ENCODE measurements at regions not wholly inside any gene's neighbourhood (a gene's known extent, or its start where the extent isn't known, plus 50 kb on each side); places are given as distances from the start of the nearest gene placed in this dataset.

DNA sequence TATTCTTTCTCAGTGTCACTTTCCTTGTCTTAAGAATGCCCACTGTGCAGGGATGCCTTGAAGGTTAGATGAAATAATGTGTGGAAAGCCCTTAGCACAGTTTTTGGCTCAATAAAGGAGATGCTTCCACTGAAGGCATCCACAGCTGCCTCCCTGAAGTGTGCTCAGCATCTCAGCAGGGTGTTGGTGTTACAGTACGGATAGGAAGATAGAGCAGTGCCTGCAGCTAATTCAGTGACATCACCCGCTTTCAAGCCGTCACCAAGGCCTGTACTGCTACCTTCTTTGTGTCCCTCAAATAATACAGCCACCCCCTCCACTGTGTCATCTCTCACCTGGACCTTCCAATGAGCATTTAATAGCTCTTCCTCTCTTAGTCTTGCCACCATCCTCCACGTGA lies 59.0 kb downstream of the NDUFS5 start:
- DNase-seq (ENCODE audit: low spot score): no peak

DNA sequence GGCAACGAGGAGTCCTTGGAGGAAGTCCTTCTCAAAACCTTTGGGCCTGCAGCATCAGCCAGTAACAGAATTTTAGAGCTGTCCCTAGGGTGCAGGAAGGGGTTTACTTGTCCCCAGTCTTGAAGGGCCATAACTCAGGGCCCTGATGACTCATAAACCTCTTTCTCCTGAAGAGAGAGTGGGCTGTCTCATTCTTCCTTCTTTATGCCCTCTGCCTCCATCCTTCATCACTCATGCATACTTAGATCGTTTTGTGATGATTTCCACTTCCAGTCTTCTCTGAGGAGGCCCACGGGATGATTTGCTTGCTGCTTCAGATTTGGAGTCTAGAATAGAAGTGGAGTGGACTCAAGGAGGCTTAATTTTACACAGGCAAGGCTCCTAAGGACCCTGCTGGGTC lies 60.2 kb downstream of the NDUFS5 start:
- no peak for DNase-seq (ENCODE audit: low spot score)

DNA sequence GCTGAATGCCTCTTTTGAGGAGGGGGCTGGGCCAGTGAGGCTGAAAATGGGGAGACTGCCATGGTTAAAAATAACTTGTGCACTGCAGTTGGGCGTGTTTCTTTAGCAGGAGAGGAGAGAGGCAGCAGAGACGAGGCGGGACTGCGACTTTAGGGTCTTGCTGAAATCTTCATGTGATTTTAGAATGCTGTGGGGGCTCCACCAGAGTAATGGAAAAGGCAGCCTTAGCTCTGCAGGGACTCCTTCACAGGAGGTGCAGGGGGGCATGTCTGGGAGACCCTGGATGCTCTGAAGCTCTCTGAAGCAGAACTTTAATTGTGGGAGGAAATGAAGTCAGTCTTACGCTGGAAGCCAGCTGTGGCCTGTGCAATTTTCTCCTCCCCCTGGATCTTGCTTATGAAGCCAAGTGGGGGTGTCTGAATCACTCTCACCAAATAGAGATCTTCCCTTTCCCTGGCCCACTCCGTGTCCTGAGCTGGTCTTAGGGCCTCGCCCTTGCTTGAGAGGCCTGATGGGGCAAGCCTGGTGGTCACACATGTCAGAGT lies 60.8 kb downstream of the NDUFS5 start:
- DNase-seq (ENCODE audit: low spot score): no peak

DNA sequence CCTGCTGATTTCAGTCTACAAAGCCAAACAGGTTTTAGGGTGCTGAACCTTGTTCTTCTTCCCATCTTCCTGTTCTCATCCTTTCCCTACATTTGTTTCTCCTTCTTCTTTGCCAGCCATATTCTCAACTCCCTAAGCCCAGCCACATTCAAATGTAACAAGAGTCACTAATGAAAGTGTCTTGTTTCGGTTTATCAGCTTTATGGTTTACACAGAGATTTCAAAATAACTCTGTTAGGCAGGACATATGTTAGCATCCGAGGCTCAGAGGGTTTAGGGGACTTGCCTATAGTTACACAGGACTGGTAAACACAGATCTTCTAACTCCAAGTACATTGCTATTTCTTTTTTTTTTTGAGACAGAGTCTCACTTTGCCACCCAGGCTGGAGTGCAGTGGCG lies 61.3 kb downstream of the NDUFS5 start:
- no peak for DNase-seq (ENCODE audit: low spot score)

DNA sequence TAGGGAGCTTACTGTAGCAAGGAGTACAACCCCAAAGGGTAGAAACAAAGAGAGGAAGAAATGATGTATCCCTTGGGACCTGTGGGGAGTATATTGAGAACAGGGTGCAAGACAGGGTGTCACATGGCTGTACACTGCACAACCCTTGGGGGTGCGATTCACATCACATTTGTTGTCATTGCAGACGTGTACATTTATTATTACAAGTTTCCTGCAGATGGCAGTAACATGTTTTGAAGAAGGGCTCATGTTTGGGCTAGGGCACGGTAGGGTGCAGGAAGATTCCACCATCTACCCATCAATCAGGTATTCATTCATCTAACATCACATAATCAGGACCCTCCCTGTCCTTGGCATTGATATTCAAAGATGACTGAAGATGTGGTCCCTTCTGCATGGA lies 62.5 kb downstream of the NDUFS5 start:
- no peak for DNase-seq (ENCODE audit: low spot score)

DNA sequence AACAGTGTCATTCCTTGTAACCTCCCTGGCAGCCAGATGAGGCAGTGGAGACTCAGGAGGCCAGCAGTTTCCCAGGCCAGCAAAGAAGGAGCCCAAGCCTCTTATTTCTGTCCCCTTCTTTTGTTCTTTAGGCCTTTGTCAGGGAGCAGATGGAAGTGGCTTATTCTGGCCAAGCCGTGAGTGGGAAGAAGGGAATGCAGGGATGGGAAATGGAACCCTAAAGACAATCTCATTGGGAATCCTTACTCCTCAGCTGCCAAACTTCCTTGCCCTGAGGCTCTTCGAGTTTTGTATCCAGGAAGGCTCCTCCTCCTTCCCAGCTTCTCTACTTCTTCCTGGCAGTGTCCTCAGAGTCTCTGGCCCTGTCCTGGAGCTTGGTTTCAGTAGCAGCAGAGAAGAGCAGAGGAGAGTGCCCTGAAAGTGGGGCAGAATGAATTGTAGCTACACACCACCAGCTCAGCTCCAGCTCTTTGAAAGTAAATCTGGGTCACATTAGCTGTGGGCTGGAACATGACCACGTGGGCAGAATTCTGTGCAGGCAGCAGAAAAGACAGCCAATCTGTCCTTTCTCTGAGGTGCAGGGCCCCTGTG lies 63.9 kb downstream of the NDUFS5 start:
- no peak for DNase-seq (ENCODE audit: low spot score)

DNA sequence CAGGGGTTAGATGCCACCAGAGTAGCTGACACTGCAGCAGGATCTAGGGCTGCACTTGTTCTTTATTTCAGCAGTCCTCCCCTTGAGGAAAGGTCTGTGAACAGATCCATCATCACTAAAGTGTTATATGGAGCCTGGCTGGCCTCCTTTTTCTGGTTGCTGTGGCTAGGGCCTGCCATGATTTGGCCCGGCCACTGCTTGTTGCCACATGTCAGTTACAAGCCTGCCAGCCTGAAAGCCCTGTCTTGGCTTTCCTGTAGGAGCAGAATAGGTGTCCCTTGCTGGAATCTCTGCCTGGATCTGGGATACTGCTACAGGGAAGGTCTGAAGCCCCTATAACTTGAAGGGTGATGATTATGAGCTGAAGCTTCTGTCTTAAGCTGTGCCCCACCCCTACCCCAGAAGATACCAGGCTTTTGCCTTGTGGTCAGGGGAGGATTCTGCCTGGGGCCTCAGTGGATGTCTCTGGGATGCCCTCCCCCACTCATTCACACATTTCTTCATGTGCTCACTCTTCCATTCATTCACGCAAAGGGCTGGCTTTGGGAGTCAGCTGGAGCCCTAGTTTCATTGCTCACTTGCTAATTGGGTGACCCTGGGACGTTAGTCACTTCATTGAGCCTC lies 64.7 kb downstream of the NDUFS5 start:
- DNase-seq (ENCODE audit: low spot score): no peak

DNA sequence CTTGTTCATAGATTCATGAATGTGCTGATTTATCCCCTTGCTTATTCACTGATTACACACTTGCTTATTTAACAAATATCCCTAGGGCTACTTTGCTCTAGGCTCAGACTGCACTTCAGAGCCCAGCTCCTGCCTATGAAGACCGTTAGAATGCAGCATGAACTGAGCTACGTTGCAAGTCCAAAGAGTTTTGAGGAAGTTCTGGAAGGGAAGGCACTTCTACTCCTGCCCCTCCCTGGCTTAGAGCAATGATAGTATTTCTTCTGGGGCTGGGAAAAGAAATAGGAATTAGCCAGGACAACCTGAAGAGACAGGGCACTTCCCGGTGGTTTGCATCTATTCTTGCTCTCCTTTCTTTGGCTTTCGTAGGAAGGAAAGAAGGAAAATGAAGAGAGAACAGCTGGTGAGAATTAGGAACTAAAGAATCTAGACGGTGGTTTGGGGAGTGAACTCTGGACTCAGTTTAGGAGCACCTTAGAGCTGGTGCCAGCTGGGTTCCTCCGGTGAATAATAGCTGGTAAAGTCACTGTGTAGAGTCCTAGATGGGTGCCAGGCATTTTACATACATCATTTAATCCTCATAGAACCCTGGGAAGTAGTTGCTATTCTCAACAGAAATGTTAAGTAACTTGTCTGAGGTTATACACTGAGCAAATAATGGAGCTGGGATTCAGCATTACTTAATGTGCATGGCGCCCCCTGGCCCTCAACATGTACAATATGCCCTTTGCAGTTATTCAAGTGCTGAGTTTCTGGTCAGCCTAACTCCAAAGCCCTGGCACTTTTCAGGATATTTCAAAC lies 65.9 kb downstream of the NDUFS5 start:
- DNase-seq (ENCODE audit: low spot score): no peak

DNA sequence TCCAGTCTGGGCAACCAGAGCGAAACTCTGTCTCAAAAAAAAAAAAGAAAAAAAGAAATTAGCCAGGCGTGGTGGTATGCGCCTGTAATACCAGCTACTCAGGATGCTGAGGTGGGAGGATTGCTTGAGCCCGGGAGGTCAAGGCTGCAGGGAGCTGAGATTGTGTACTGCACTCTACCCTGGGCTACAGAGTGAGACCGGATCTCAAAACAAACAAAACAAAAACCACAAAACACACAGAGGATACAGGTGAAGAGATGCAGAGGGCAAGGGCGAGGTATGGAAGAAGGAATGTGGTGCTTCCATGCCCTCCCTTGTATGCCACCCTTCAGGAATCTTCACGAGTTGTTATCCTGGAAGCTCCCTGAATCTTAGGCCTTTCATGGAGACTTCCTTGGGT lies 68.5 kb downstream of the NDUFS5 start:
- no peak for DNase-seq (ENCODE audit: low spot score)

DNA sequence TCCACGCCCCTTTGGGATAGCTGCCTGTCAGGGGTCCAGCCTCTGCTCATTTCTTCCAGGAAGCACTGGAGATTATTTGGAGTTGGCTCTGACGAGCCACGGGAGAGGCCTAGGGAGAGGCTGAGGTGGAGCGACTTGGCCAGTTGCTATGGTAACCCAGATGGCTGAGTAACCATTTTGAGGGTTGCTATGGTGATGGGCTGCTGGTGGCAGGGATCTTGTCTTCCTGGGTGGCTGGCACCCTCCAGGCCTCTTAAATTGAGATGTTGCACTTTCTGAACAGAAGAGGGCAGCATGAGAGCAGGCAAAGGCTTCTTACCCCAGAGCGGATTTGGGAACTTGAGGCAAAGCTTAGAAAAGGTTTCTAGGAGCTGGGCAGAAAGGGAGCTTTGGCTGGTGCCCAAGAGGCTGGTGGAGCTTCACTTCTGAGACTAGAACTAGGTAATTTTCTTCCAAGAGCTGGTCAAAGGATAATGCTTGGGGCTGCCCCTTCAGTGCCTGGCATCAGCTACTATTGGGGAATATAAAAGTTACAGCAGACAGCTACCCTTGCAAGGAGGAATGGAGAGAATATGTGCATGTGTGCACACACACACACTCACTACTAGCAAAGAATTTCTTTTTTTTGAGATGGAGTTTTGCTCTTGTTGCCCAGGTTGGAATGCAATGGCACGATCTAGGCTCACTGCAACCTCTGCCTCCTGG lies 72.5 kb downstream of the NDUFS5 start:
- DNase-seq (ENCODE audit: low spot score): peak; percentile 81

DNA sequence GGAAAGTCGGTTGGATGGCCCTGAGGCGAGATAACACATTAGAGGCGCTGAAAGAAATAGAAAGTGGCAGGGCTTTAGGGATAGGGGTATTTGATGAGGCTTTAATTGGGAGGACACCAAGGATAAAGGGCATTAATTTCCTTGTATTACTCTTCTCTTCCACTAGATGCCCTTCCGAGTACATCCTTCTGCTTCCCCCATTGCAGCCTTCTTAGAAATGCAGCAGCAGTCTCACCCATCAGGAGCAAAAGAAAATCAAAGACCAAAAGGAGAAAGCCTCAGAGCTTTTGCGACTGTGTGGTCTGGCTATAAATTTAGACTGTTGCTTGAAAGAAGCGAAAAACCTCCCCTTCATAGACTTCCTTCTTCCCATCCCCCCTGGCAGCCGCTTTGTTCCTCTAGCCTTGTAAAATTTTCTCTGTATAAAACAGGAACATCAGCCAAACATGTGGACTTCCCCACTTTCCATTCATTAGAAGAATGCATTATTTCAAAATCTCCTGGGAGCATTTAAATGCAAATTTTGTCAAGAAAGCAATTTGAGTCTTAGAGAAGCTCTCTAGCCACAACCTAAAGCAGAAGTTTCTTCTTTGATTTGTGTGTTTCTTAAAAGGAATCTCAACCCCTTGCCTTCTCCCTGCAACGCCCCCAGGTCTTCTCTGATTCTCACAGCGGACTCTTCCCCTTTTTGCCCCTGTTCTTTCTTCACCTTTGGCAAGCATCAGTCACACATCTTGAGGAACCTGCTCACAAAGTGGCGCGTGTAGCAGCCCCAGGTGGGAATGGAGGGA lies 76.6 kb downstream of the NDUFS5 start:
- peak; percentile 76 for DNase-seq (ENCODE audit: low spot score)

DNA sequence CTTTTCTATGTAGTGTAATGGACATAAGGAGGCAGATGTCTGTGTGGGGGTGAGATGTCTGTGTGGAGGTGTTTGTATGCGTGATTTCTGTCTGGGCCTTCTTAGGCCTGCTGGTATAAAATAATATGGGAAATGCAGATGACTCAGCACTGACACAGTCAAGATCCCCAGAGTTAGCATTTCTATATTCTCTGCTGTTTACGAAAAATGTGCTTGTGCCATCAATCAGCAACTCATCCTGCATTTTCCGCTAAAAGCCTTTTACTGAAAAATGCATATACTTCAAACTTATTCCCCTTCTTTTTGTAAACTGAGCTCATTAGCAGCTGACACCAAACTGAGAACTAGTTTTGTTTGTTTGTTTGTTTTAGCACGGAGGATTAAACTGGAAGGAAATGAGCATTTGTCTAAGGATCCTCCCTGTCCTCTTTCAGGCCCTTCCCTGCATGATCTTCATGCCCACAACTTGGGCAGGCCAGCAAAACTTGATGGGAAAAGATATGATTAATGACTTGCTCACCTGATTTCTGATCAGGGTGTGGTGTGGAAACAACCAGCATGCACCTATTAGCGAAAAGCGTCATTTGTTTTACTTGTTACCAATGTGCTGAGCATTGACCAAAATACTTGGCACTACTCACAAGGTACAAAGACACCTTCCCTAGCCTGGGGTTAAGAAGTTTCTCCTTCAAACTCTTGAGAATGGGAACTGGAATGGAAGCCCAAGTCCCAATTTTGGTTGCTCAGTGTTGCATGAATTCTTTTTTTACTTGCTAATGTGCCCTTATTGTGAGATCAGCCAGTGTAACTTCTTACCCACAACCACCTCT lies 77.4 kb downstream of the NDUFS5 start:
- no peak for DNase-seq (ENCODE audit: low spot score)

DNA sequence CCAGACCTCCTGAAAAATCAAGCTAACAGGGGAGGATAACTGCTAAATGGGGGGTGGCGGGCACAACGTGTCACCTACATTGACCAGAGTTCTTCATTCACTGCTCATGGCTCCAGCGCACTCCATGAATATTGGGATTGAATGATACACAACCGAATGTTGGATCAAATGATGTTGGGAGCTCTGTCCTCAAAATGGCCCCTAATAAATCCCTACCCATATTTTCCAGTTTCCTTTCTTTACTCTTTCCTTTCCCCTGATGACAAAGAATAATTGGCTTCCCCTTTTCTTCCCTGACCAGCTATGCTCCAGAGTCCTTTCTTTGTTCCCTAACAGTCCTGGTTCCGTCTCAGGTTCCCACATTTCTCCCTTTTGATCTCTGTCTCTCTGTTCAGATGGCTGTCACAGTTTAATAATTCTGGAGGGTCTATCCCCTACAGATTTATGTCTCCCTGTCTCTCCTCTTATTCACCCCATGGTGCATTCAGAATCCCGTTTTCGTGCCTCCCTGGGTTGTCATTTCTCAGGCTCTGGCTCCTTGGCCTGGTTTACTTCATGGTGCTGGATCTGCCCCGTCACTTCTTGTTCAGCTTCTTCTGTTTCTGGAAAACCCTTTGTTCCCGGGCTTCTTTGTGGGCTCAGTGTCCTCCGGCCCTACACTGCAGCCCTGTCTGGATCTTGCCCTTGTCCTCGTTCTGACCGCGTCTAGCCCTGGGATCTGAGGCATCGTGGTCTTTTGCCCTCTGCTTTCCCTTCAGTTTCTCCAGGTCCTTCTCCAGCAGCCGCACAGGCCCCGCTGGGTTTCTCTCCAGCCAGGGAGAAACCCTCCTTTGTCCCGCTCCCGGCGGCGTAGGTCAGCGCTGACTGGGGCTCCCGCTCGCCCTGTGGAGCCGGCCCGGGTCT lies 78.3 kb downstream of the NDUFS5 start:
- no peak for DNase-seq (ENCODE audit: low spot score)

DNA sequence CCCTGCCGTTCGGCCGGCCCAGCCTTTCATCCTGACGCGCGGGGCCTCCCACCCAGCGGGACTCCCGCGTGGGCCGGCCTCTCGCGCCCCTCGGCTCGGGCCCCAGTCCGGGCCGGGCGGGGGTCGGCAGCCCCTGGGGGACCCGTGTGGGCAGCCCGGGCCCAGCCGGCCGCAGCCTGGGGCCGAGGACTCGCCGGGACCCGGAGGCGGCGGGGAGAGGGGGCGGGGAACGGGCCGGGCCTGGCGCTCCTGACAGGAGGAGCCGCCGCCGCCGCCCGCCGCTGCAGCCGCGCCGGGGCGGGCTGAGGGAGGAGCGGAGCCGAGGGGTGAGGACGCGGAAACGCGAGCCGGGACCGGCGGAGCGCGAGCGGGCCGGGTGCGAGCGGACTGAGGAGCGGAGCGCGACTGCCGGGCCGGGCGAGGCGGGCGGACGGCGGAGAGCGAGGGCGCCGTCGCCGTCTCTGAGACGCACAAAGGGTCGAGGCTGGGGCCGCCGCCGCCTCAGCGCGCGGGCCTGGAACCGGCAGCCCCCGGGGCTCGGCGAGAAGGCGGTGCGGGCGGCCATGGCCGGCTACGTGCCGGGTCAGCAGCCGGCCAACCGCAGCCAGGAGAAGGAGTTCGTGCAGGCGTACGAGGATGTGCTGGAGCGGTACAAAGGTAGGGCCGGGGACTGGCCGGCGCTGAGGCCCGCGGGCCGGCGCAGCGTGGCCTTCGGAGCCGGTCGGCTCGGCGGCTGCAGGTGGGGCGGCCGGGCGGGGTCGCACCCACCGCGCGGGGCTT lies 79.1 kb downstream of the NDUFS5 start:
- DNase-seq (ENCODE audit: low spot score): peak; percentile 75

DNA sequence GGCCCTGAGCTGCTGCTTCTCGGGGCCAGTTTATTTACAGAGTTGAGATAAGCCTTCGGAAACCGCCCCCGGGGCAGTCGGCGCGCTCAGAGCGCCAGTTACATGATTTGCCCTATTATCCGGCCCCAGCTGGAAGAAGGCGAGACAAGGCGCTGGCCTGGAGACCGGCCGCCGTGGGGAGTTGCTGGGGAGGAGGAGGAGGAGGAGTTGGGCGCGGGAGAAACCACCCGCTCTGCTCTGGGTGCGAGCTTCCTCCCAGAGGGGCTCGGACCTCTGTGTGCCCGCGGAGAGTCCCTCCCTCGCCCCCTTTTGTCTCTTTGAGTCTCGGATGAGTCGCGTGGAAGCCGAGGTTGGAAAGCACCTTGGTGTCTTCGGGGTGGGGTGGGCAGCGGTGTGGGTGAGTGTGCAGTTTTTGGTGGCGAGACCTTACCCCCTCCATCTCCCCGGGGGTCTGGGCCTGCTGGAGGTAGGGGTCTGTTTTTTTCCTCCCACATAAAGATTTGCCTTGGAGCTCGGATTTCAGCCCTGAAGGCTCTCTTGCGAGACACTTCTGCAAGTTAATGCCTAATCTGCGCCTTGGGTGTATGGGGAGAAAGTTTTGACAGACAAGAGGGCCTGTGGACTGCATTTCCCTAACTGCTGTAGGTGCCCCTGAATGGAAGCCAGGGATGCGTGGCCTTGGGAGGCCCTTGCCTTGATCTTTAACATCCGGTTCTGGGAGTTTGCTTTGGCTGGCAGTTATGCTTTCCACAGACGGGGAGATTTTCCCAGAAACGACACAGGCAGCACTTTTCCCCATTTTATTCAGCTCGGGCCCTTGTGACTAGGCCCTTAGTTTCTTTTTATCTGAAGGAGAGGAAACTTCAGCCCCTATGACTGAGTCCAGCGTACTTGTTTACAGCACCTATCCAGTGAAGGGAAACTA lies 80.0 kb downstream of the NDUFS5 start:
- no peak for DNase-seq (ENCODE audit: low spot score)

DNA sequence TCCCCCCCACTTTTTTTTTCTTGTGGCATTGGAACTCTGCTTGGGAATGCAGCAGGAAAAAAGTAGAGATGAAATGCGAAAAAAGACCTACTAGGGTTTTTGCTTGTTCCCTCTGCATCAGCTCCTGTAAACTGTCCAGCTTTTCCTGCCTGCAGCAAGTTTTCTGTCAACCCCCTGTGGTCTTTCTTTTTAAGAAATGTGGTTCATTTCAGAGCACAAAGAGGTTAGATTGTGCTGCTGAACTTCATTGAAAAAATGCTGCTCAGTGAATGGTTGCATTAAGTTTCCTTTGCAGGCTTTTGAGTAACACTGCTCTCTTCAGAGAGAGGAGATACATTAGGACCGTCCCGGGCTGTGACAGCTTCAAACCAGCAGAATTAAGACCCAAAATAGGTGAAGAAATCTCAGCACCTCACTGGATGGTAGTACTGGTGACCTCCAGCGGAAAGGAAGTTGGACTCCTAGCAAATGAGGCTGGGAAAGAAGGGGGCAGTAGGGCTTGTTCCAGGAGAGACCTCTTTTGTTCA lies 80.7 kb downstream of the NDUFS5 start:
- DNase-seq (ENCODE audit: low spot score): no peak
